ENCODE measurements at regions not wholly inside any gene's neighbourhood (a gene's known extent, or its start where the extent isn't known, plus 50 kb on each side); places are given as distances from the start of the nearest gene placed in this dataset.

DNA sequence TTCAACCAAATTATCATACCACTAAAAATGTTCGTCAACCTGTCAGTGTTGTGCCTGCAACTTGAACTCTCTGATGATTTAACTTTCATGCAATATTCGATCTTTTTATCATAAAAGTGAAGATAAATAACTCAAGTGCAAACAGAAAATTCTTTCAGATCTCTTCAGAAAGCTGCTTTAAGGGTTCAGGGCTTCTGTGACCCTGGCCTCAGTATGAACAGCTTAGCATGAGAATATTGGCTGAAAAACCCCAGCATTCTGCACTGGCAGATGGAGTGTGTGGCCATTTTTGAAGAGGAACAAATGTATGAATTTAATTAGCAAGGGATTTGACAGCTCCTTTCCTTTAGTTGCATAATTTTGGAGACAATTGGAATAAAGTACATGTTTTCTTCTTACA, 851.4 kb upstream of the SOX11 start:
- no peak for DNase-seq

DNA sequence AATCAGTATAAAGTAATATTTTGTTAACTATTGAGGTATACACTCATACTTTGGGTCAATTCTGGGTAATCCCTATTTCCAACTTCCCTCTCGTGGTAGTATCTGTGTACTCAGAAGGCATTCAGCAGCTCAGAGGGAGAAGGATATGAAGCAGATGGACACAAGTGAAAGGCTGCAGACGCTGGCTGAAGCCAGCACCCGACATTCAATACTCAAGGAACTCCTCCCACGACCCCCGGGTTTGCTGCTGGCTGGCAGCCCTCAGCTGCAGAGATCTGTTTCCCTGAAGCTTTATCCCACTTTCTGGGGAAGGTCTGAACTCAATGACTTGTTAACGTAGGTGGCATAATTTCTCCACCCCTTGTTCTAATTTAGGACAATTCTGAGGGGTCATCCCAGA, 847.3 kb upstream of the SOX11 start:
- DNase-seq, result no peak

DNA sequence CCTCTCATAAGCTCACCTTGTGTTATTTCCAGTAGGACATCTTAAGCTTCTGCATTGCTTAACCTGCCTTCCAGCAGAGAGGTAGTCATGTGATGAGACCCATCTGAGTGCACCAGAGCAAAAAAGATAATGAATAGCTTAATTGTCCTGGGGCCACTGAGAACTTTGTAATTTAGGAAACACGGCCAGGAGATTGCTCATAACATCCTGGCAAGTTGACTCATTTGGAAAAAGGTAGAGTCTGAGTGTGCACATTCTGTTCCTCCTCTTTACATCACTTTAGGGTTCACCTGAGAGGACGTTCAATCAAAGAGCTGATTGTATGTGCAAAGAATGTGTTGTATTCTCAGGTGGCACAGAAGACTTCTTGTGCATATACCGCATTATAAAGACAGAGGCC, 830.2 kb upstream of the SOX11 start:
- DNase-seq, result no peak

DNA sequence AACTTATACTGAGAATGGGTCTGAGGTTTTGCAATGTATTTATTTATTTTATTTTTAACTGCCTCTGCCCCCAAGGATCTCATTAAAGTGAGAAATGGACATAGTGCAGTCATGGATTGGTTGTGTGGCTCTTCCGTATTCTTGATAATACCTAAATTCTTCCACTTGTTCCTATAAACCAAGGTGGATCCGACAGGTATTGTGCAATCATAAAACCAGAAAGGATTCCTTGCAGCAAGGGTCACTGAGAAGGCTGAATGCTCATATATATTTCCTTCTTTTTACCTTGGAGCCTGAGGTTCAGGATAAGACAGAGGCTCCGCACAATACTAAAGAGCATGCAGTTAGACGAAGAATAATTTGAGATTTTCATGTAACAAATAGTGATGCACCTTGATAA, 826.0 kb upstream of the SOX11 start:
- no peak for DNase-seq

DNA sequence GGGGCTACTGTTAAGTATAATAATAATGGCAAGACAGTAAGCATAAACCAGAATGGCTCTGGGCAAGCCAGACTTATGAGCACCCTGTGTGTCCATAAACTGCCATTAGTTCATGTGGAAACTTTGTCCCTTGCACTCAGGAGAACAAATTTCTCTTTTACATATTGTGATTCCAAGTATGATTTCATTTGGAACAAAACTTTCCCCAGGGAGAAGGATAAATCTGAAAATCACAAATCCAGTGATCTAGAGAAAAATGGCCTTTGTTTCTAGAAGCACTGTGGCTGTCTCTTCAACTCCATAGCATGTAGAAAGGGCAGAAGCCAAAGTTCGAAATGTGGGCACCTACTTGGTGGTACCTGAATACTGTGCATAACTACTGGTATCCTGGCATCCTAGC, 823.7 kb upstream of the SOX11 start:
- DNase-seq, result peak in 1 of 3 donors; percentile 34

DNA sequence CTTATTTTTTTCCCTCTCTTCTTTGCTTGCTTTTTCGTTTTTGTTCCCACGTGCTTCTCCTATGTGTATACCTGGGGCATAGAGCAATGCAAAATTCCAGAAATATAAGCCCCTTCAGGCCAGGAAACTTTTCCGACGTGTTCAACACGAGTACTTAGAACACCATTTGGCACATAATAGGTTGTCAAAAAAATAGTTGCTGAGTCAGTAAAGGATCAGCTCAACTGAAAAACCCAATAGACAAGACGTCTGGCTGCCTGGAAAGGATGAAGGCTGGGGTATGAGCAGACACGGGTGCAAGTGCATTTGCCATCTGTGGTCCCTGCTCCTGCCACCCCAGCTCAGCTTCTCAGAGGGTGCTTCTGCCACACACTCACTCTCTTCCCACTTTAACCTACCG, 823.0 kb upstream of the SOX11 start:
- DNase-seq, result no peak

DNA sequence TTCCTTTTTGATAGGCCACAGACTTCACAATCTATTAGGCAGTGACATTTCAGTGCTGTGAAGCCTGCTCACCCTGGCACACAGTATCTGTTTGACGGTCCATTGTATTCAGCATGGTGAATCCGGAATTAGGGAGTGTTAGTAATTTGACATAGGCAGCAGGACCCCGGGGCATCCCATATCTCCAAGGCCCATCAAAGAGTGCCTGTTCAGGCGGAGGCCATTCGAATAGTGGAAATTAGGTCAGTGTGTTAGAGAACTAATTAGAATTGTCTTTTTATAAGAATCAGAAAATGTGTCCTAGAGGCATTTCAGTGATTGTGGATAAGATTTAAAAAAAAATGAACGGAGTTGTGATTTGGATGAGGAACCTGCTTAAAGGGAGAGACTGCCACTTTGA, 818.8 kb upstream of the SOX11 start:
- DNase-seq, result no peak

DNA sequence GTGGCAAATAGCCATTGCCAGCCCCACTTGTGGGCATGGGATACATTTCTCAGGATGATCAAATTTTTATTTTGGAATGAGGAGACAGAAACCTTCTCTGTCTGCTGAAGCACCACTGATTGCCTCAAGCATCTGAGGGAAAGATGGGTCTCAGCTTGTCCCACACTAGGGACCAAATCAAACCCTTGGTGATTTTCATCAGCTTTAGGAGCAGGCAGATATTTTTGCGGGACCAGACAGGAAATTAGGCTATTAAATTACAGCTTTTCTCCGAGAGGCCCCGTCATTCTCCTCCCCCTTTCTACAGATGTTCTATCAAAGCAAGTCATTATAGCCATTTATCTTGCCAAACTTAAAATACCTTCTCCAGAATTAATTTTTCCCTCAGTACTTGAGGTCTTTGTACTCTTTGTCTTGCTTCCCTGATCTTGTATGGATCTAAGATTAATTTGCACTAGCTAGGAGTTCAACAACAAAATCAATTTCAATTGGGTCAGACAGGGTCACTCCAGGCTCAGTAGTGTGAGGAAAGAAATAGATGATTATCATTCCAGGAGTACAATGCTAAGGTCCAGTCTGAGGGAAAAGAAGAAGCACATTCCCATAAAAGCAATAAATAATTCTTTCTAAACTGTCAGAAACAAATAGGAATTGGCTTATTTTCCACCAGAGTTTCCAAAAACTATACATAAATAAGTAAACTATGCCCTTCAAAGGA, 818.1 kb upstream of the SOX11 start:
- DNase-seq, result peak in 1 of 3 donors; percentile 21

DNA sequence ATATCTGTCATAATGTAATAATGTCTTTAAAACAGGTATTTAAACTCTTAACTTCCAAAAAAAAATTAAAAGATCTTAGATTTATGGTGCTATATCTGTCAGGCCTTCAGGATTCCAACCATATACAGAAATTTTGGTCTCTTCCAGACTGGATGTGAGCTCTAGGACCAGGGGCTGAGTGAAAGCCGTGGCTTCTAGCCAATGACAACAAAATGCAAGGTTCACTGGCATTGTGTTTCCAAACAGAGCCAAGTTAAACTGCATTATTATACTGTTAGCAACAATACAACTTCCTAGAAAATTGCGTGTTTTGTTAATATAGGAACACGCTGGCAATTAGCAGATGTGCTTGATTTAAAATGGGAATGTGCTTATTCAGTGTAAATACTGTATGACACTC, 809.8 kb upstream of the SOX11 start:
- no peak for DNase-seq

DNA sequence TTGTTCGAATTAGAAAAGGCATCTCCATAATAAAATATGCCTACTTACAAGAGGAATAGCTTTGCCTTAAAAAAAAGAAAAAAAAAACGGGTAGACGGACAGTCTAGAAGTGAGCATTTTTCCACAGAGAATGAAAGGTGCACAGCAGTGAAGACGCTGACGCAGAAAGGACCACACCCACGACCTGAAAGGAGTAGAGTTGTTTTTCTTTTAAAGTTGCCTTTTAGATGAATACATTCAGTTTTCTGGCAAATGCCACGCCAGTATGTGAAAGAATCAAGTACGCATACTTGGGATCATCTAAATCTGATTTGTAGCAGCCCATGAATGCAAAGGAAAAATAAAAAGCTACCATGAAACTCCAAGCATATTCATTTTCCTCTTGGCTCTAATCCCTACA, 809.2 kb upstream of the SOX11 start:
- no peak for DNase-seq

DNA sequence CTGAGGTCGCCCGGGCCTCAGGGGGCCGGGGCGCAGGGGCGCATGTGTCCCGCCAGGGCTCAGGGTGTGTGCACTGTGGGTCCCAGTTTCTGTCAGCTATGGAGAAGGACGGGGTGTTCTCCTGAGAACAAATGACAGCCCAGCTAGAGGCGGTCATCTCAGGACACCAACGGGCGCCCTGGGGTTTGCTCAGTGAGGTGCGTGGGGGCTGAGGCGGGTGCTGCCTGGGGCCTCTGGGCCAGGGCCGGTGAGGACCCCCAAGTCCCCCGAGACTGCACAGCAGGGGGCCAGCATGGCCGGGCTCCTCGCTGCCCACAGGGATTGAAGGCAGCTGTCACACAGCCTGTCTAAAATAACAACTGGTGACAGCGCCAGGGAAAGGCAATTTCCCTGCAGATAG, 808.8 kb upstream of the SOX11 start:
- no peak for DNase-seq

DNA sequence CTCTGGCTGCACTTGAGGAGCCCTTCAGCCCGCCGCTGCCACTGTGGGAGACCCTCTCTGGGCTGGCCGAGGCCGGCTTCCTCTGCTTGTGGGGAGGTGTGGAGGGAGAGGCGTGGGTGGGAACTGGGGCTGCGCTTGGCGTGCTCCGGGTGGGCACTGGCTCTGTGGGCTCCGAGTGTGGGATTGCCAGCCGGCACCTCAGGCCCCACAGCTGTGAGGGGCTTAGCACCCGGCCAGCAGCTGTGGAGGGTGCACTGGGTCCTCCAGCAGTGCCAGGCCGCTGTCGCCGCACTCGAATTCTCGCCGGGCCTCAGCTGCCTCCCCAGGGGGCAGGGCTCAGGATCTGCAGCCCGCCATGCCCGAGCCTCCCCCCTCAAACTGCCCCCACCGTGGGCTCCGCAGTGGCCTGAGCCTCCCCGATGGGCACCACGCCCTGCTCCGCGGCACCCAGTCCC, 808.0 kb upstream of the SOX11 start:
- no peak for DNase-seq

DNA sequence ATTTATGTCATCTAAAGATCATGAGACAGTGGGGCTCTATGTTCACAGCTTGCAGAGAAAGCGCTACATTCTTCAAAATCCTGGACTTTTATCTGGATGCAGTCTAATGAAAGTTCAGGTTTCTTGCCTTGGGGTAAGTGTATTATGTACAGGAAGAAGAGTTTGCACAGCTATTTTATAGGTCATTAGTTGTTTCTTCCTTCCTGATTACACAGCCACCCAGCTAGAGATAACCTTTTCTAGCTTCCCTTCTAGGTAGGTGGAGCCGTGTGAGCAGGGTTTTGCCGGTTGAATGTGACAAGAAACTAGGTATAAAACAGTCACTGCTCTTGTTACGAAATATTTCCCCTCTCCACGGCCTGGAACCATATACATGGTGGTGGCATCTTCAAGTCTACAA, 800.8 kb upstream of the SOX11 start:
- no peak for DNase-seq

DNA sequence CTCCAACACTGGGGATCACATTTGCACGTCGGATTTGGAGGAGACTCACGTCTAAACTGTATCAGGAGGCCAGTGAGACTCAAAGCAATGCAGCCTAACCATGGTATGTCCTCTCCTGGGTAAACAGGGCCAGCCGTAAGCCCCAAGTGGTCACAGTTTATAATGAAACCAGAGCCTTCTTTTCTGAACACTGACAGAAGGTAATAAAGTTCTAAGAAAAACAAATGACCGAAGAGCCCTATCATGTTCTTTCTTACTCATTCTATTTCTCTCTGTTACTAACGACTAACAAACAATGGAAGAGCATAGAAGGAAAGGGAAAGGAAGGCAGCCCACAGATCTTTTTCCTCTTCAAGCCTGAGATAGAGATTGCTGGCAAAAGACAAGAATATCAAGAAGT, 796.8 kb upstream of the SOX11 start:
- no peak for DNase-seq

DNA sequence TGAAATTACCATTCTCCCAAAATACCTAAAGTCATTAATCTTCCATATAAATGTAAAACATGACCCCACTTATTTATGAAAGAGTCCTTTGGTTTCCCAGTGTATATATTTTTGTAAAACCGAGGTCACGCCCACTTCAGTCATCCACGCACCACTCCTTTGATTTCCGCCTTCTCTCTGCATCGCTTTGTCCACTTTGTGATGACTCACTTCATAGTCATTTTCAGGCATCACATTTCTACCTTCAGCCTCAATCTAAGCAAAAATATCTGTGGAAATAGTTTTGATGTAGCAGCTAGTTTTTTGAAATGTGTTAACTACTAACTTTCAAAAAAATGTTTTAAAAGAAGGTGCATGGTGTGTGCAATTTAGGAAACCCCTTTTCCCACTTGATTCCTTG, 793.5 kb upstream of the SOX11 start:
- no peak for DNase-seq

DNA sequence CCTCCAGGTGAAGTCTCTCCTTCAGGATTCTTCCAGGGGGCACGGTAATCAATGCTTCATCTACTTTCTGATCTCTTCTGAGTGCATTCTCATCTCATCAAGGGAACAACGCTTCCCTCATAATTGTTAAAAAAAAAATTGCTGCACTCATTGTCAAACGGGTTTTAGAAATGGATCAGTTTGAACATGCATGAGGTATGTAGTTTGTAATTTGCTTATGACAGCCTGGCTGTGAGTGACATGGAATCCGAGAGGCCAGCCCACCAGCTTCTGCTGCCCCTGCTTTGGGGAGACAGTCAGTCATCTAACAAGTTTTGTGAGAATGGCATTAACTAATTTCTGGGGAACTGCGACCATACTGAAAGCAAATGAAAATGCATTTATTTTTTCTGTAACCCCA, 791.9 kb upstream of the SOX11 start:
- no peak for DNase-seq

DNA sequence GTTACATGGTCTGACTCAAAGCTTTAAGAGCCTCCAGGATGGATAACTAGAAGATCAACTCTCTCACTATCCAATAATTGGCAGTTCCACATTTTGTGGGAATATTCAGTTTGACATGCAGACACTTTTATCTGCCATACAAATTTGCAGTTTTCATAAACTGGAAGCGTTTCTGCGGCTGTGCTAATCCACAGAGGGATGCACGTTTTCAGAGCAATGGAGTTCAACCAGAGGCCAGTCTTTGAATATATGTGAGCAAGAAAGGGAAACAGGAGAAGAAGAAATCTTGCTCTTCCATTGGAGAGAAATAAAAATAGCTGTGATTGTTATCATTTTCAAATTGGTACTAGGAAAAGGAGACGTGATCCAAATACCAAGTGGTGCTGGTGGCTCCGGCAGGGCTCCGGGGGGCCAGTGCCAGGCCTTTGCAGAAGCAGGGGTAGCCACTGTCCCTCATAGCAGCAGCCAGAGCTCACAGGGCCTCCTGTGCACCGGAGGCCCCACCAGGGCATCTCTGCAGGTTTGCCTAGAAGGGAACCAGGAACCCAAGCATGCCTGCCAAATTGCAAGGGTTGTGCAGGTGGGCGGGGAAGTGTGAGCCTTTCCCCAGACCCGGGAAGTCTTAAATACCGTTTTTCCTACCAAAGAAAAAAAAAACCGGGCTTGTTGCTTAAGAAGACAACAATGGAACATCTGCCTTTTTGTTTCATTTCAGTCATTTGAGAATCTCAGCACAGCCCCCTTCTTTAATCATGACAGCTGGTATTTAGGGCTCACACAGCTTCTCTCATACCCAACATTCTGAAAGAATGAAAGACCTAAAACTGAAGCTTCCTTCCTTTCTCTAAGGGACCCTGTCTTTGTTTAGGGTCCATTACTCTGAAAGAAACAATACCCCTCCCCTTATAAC, 791.1 kb upstream of the SOX11 start:
- DNase-seq, result peak in 2 of 3 donors; percentile 18 to 59

DNA sequence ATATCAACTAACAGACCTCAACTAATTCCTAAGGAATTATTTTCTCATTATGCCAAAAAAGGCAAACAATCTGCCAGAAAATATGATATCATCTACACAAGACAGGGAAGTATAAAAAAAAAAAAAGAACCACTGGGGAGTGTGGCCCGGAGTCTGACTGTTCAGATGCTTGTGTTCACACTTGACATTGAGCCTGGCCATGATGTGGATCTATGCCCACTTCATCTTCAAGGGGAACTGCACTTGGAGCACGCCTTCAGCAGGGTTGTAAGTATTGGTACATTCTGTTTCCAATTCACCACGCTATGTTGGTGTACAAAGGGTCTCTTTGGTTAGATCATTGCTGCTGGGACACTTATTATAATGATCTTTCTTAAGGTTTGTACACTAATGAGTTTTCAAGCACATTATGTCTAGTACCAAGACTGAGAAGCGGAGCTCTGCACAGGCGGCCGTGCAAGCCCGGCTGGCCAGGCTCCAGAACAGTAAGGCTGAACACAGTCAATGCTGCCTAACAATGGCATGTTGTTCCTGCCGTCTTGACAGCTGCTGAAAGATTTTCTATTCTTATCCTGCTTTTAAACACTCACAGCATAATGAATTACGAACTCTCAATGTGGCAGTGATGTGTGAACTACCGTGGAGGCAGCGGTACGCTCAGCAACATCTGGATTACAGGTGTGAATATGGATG, 788.4 kb upstream of the SOX11 start:
- peak in 2 of 3 donors; percentile 10 to 58 for DNase-seq

DNA sequence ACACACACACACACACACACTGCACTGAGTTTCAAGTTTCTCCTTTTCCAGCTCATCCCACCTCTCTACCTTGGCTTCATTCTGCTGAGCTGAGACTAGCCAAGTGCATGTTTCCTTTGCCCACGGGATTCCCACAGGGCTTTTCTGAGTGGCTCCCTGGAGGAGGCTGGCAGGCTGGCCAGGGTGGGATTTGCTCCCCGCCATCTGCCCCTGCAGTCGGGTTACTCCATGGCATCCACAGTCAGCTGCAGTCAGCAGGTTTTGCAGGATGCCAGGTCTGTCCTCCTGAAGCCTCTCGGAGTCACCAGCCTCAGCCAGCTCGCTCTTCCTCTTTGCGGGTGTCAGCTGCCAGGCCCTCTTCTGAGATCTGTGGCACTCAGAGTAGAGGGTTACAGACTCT, 783.7 kb upstream of the SOX11 start:
- no peak for DNase-seq

DNA sequence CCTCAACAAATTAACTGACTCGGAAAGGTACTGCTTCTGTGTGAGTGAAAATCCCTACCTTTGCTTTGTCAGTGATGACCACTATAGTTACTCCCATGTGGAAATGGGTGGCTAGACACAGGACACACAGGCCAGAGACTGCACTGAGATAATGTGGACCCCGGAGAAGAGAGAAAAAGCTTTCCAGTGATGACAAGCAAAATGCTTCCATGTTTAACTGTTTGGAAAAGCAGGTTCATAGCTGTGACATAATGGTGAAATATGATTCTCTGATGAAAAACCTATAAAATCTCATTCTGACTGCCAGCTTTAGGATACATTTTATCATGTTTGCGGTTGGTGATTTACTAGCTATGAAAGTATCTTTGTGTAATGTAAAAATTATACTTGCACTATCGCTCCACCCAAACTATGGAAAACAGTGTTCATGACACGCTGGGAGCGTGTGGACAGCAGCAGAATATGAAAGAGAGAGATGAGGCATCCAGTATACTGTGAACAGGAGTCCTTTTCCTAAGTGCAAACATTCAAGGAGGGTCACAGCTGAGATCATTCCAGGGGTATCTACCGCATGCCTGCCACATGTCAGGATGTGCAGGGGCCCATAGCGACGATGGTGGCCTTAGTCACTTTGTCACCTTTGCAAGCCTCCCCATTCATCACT, 782.7 kb upstream of the SOX11 start:
- DNase-seq, result no peak

DNA sequence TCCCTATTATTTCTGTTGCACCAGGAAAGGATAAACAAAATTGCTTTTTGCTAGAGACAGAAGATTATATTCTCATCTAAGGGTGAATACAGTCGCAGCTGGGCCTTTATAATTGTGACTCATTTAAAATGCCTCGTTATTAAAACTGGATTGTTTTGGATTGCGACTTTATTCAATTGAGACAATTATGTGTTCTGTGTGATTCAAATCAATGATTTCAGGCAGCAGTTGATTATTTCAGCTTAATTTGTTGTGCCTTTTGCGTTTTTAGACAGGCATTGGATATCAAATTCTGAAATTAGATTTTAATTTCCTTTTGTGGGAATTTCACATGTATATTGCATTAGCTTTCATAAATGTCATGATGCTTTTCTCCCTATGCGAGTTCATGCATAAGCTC, 778.1 kb upstream of the SOX11 start:
- DNase-seq, result no peak

DNA sequence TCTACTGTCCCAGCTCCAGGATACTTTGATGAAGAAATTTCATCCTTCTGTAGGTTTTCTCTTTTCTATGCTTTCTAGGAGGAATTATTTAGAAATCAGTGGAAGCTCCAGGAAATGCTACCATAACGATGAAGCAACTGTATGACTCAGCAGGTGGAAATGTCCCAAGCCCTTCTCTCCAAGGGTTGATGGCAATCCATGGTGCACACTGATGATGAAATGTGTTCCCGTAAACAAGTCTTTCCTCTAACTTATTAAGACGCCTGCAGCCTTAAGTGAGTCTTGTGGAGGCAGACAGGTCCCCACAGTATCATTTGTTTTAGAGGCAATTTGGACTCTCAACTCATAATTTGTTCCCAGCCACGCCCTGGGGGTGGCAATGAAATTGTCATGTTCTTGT, 777.6 kb upstream of the SOX11 start:
- peak in 2 of 3 donors; percentile 27 to 37 for DNase-seq
